ENCODE measurements at regions not wholly inside any gene's neighbourhood (a gene's known extent, or its start where the extent isn't known, plus 50 kb on each side); places are given as distances from the start of the nearest gene placed in this dataset.

DNA sequence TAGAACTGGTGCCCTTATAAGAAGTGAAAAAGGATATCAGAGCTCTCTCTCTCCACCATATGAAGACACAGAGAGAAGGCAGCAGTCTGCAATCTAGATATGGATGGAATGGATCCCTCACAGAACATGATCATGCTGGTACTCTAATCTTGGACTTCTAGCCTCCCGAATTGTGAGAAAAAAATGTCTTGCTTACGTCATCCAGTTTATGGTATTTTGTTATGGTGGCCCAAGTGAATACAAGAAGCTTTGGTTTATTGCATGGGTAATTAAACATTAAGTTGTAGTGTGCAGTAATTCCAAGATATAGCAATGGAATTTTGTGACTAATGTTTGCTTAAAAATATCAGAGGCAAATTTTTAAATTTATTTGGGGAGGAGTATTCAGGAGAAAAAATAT is 1667.4 kb upstream of the SLC39A10 start:
- no peaks in the 10 kb centered on the region for H3K9me3 ChIP-seq
- no peaks in the 10 kb centered on the region for H3K36me3 ChIP-seq
- H3K27me3 ChIP-seq: no peaks in the 10 kb centered on the region
- no peaks in the 10 kb centered on the region for H3K4me1 ChIP-seq (ENCODE audit: control insufficient read depth in 1 of 2, insufficient read depth in 1 of 2, low read depth in 1 of 2, low read length in 1 of 2)
- no peak overlapping the region for H3K4me3 ChIP-seq (ENCODE audit: low read depth in 1 of 2, low read length in 1 of 2)
- TF ChIP-seq CTCF (IDR thresholded peaks at IDR 0.05): no peak
- H3K27ac ChIP-seq: no peak overlapping the region

- Histone ChIP-seq H3K27me3 (no peaks in the 10 kb centered on the region), H3K4me3 (ENCODE audit: low read depth in 1 of 2, low read length in 1 of 2) (no peak overlapping the region), H3K36me3 (no peaks in the 10 kb centered on the region), H3K4me1 (ENCODE audit: control insufficient read depth in 1 of 2, insufficient read depth in 1 of 2, low read depth in 1 of 2, low read length in 1 of 2) (no peaks in the 10 kb centered on the region), H3K27ac (no peak overlapping the region), H3K9me3 (no peaks in the 10 kb centered on the region)
- no peak for TF ChIP-seq CTCF (IDR thresholded peaks at IDR 0.05)
These were observed 1668.2 kb upstream of the SLC39A10 start for GRCh38 chr2:193988784-193989183.

GRCh38 chr2:193985272-193985671 is 1671.8 kb upstream of the SLC39A10 start:
- Histone ChIP-seq H3K4me1 (ENCODE audit: control insufficient read depth in 1 of 2, insufficient read depth in 1 of 2, low read depth in 1 of 2, low read length in 1 of 2) (no peaks in the 10 kb centered on the region), H3K9me3 (no peaks in the 10 kb centered on the region), H3K27me3 (no peaks in the 10 kb centered on the region), H3K4me3 (ENCODE audit: low read depth in 1 of 2, low read length in 1 of 2) (no peak overlapping the region), H3K27ac (no peak overlapping the region), H3K36me3 (no peaks in the 10 kb centered on the region)
- no peak for TF ChIP-seq CTCF (IDR thresholded peaks at IDR 0.05)

- no peak overlapping the region for H3K27ac ChIP-seq
- no peaks in the 10 kb centered on the region for H3K27me3 ChIP-seq
- H3K4me3 ChIP-seq (ENCODE audit: low read depth in 1 of 2, low read length in 1 of 2): no peak overlapping the region
- H3K4me1 ChIP-seq (ENCODE audit: control insufficient read depth in 1 of 2, insufficient read depth in 1 of 2, low read depth in 1 of 2, low read length in 1 of 2): no peaks in the 10 kb centered on the region
- no peak for TF ChIP-seq CTCF (IDR thresholded peaks at IDR 0.05)
- no peaks in the 10 kb centered on the region for H3K9me3 ChIP-seq
- H3K36me3 ChIP-seq: no peaks in the 10 kb centered on the region
These were observed 1676.4 kb upstream of the SLC39A10 start for GRCh38 chr2:193980599-193980998.

- Histone ChIP-seq H3K36me3 (no peaks in the 10 kb centered on the region), H3K27ac (no peak overlapping the region), H3K27me3 (no peaks in the 10 kb centered on the region), H3K4me1 (ENCODE audit: control insufficient read depth in 1 of 2, insufficient read depth in 1 of 2, low read depth in 1 of 2, low read length in 1 of 2) (no peaks in the 10 kb centered on the region), H3K9me3 (no peaks in the 10 kb centered on the region), H3K4me3 (ENCODE audit: low read depth in 1 of 2, low read length in 1 of 2) (no peak overlapping the region)
- no peak for TF ChIP-seq CTCF (IDR thresholded peaks at IDR 0.05)
These were observed 1683.2 kb upstream of the SLC39A10 start for GRCh38 chr2:193973781-193974180.

- Histone ChIP-seq H3K4me1 (ENCODE audit: control insufficient read depth in 1 of 2, insufficient read depth in 1 of 2, low read depth in 1 of 2, low read length in 1 of 2) (no peaks in the 10 kb centered on the region), H3K27me3 (no peaks in the 10 kb centered on the region), H3K36me3 (no peaks in the 10 kb centered on the region), H3K9me3 (no peaks in the 10 kb centered on the region), H3K4me3 (ENCODE audit: low read depth in 1 of 2, low read length in 1 of 2) (no peak overlapping the region), H3K27ac (no peak overlapping the region)
- TF ChIP-seq CTCF (IDR thresholded peaks at IDR 0.05): no peak
These were observed 1690.4 kb upstream of the SLC39A10 start for GRCh38 chr2:193966590-193966989.
